ENCODE measurements at regions not wholly inside any gene's neighbourhood (a gene's known extent, or its start where the extent isn't known, plus 50 kb on each side); places are given as distances from the start of the nearest gene placed in this dataset.

GRCh38 chr4:19146038-19146437 is 1105.7 kb upstream of the SLIT2 start:
- DNase-seq (ENCODE audit: low spot score) = no peak

GRCh38 chr4:19135895-19136633 is 1114.5 kb upstream of the LCORL start:
- no peak for DNase-seq (ENCODE audit: low spot score)

DNA sequence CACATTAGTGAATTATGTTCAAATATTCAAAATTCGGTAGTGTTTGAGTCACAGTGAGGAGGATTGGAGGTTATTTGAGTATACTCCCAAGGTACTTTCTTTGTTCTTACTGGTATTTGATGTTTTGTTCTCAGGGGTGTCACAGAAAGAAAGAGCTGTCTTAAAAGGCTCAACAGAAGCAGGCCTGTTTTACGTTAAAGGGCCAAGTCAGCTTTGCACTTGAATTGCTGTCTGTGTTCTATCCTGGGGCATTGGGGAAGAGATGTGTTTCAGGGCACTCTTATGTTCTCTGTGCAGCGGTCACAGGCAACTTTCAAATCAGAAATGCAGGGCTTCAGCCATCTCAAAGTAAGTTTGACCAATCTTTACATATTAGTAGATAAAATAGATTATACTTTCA is 1113.1 kb upstream of the LCORL start:
- DNase-seq (ENCODE audit: low spot score) = no peak

- DNase-seq (ENCODE audit: low spot score) = no peak
Measured at GRCh38 chr4:19133315-19133714, 1111.8 kb upstream of the LCORL start.

GRCh38 chr4:19130866-19131265 is 1109.3 kb upstream of the LCORL start:
- no peak for DNase-seq (ENCODE audit: low spot score)

DNA sequence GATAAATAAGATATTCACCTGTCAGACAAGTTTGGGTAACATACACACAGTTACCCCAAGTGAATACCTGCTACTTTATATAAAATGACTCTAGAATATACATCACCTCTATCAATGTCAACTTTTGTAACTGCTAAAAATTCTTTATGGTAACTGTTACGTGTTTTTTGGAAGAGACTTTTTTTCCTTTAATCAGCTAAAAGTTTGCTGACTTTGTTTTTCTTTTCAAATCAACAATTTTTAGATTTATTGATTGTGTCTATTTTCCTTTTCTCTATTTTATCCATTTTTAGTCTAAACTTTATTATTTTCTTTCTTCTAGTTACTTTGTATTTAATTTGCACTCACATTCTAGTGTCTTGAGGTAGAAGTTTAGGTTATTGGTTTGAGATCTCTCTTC is 1106.6 kb upstream of the LCORL start:
- DNase-seq (ENCODE audit: low spot score) = no peak

DNA sequence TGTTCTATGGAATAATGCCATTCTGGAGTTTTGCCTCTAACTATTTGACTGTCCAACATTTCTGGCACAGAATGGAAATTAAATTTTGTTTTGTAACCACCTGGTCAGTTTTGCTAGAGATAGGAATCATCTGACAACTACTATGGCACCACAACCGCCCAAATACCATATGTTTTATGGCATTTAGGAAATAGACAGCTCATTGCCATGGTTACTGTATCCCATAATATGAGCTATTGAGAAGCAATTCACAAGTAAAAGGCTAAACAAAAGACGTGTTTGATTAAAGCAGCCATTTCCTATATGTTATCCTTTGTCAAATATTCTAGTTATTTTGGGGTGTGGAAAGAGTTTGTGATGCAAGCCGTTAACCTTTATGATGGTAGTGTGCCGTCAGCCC is 1105.3 kb upstream of the LCORL start:
- no peak for DNase-seq (ENCODE audit: low spot score)

GRCh38 chr4:19123681-19124080 is 1102.1 kb upstream of the LCORL start:
- no peak for DNase-seq (ENCODE audit: low spot score)

GRCh38 chr4:19119904-19120560 is 1098.5 kb upstream of the LCORL start:
- DNase-seq (ENCODE audit: low spot score) = no peak

GRCh38 chr4:19117022-19117421 is 1095.5 kb upstream of the LCORL start:
- no peak for DNase-seq (ENCODE audit: low spot score)

DNA sequence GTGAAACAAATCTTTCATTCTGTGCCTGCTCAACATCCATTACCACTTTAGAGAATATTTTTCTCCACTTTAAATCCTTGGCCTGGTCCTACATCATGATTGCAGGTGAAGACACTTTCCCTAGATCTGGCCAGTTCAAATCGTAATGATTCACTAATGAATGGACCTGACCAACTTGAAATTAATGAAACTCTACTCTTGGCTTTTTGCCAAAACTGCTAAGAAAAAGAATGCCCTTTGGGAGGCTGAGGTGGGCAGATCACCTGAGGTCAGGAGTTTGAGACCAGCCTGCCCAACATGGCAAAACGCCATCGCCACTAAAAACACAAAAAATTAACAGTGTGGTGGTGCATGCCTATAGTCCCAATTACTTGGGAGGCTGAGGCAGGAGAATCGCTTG is 1082.6 kb upstream of the LCORL start:
- no peak for DNase-seq (ENCODE audit: low spot score)

DNA sequence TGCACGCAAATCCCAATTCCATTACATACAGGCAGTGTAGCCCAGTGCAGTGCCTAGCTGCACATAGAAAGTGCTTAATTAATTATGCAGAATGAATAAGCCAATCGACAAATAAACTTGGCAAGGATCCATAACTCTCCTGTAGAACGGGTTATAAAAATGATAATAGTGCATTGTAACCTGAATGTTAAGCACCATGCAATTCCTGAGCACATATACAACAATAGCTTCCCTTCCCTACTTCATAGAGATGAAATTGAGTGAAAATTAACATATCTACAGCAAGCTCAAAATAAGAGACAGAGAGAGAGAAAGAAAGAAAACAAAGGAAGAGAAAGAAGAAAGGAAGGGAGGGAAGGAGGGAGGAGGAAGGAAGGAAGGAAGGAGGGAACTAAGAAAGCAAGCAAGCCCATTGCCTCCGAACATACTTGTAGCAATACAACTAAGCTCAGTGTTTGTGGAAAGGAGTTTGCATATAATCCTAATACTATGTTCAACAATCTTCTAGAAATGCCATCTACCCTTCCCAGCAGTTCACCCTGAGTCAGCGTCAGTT is 1074.0 kb upstream of the LCORL start:
- no peak for DNase-seq (ENCODE audit: low spot score)

GRCh38 chr4:19093951-19094350 is 1072.4 kb upstream of the LCORL start:
- DNase-seq (ENCODE audit: low spot score) = no peak

- no peak for DNase-seq (ENCODE audit: low spot score)
Measured at GRCh38 chr4:19092797-19093196, 1071.2 kb upstream of the LCORL start.

GRCh38 chr4:19074036-19074435 is 1052.5 kb upstream of the LCORL start:
- DNase-seq (ENCODE audit: low spot score) = no peak

DNA sequence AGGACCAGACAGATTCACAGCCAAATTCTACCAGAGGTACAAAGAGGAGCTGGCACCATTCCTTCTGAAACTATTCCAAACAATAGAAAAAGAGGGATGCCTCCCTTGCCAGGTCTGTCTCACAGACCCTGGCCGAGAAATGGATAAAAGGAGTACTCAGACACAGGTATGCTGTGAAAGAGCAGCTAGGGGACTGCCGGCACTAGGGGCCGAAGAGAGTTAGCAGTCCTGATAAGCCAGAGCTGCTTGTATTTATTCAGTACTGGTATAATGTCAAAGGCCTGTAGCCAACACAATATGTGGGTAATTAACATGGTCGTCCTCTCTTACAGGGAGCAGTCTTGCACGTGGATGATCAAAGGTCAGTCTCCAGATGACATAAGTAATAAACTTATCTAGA is 1042.1 kb upstream of the LCORL start:
- no peak for DNase-seq (ENCODE audit: low spot score)

DNA sequence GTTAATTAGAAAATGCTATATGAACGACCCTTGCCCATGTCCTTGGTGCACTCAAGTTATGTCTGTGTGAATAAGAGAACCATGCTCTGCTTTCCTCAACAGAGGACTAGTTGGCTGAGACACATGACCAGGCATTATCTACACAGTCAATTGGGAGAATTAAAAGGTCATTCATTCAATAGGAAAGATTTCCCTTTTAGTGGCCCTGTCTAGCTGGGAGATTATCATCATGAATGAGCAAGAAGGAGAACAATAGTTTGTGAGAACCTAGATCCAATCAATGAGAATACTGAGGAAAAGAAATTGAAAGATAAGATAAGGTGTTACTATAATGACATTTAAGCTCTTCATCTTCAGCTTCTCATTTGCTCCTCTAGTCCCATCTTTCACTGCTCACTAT is 1033.4 kb upstream of the LCORL start:
- DNase-seq (ENCODE audit: low spot score) = no peak

DNA sequence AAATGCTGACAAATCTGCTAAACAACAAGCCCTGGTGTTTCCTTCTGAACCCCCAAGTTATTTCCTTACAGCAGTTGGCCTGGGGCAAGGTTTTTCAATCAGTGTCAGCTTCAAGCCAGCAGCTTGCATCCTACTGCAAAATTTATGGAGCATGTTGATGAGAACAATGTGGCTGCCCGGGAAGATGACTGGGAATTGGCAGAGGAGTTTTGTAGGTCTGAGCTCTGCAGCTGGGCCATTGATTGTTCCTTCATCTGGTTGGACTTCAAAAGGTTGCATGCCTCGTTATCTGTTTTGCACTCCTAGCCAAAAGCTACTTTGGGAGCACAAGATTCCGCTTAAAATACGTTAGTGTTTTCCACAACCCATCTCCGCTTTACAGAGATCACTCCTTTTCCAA is 1030.3 kb upstream of the LCORL start:
- DNase-seq (ENCODE audit: low spot score) = no peak

DNA sequence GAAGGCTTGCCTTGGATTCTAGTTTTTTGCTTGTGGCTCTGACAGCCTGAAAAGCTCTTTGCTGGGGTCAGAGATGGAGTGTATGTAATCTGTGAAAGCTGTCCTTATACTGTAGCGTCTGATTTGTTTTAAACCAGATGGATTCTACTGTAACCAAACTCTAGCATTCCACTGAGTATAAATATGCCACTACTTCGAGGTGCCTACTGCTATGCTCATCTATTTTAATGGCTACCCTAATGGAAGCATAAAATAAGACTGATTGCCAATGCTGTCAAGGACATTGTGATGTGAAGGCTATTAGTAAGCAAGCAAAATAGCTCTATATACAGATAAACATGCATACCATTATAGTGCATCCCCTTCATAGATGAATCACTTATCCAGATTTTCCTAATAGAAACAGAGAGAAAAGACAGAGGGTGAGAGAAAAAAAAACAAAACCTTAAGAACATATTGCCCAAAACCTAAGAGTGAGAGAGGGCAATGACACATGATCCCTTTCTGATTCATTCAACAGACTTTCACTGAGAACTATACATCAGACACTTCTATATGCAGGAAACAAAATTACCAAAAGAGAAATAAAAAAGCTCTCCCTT is 1025.8 kb upstream of the LCORL start:
- DNase-seq (ENCODE audit: low spot score) = no peak

GRCh38 chr4:19039816-19040215 is 1018.3 kb upstream of the LCORL start:
- no peak for DNase-seq (ENCODE audit: low spot score)

DNA sequence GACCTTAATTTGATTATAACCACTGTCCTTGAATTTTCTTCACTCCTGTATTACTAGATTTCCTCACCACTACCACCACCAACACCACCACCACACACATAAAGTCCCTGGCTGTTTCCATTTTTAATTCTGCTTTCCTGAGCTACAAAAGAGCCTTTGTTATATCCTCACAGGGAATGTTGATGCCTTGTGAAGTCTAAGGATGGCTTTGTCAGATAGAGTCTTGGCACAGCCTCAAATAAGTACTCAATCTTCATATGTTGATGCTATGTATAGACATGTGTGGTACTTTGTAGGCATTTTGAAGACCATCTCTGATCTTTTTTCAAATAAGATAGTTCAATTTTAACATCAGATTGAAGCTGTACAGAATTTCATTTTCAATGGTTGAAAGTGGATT is 1016.7 kb upstream of the LCORL start:
- no peak for DNase-seq (ENCODE audit: low spot score)

DNA sequence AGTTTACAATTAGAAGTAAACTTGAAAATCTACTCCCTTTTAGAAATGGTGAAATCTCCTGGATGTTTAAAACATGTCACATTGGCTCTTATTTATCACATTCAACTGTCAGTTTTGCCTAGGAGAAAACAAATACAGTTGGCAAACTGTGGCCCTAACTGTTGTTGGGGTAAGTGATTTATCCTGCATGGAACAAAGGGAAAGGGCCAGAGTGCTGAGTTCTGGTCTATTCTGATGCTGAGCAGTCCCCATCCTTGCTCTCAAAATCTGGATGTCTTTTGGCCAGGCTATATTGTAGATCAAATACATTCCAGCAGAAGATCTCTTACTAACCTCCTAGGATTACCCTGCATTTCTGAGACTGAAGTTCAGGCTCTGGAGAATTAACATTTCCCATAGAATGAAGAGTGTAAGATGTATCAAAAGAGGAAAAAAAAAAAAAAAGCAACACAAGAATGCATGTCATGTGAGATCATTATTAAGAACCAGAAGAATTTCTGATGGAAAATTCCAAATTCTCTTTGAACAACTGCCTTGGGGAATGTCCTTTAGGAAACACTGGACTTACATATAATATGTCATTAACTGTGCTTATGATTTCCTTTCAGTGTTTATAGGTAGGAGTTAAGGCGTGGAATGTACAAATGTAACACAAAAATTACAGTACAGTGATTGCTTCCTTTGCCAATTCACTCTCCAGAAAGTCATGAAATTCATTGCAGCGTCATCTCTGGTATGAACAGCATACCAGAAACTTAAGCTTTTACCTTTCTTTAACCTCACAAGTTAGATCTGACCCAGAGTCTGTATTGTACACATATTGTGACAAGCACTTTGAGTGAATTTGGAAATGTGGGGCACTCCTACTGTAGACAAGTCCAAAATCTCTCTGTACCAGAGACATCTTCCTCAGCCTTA is 1012.5 kb upstream of the LCORL start:
- no peak for DNase-seq (ENCODE audit: low spot score)
